GM12864 (cell line): ENCODE measurements at regions not wholly inside any gene's neighbourhood (a gene's known extent, or its start where the extent isn't known, plus 50 kb on each side); places are given as distances from the start of the nearest gene placed in this dataset.
"Not testable (repeated sequence)": the region's sequence is repeated elsewhere in the genome, so short reads cannot be mapped to it uniquely, and the experiment has no call there.

Experiments
- DNase-seq: peaks from one replicate; pipeline ENCODE4 v3.0.0-alpha.2; 2011; ENCODE audit warnings: low read depth
- H3K4me3 ChIP-seq: 2 replicates; pipeline ENCODE4 v1.5.1; 2011; ENCODE audit warnings: mild to moderate bottlenecking, low read depth, low read length, control low read depth
- CTCF ChIP-seq: IDR thresholded peaks from 2 replicates; pipeline ENCODE4 v1.5.1; 2011; ENCODE audit warnings: low read depth, mild to moderate bottlenecking, moderate library complexity, low read length, control low read depth, inconsistent platforms; ENCODE audit errors: missing control alignments

- no peak overlapping the region for H3K4me3 ChIP-seq
Measured at GRCh38 chr7:15143936-15144335, 241.4 kb upstream of the DGKB start.

GRCh38 chr7:15143121-15143520 is 240.6 kb upstream of the DGKB start:
- H3K4me3 ChIP-seq = no peak overlapping the region
- TF ChIP-seq CTCF = no peak
- DNase-seq = no peak

More at GRCh38 chr7:15143936-15144335, 241.4 kb upstream of the DGKB start:
- DNase-seq = no peak
- no peak for TF ChIP-seq CTCF

- TF ChIP-seq CTCF = no peak
- DNase-seq = no peak
- no peak overlapping the region for H3K4me3 ChIP-seq
Measured at GRCh38 chr7:15140431-15140830, 237.9 kb upstream of the DGKB start.

- TF ChIP-seq CTCF = no peak
- no peak for DNase-seq
- H3K4me3 ChIP-seq = no peak overlapping the region
Measured at GRCh38 chr7:15131661-15132060, 229.1 kb upstream of the DGKB start.

GRCh38 chr7:15130666-15131541 is 228.4 kb upstream of the DGKB start:
- H3K4me3 ChIP-seq = no peak overlapping the region
- DNase-seq = no peak
- TF ChIP-seq CTCF = no peak

- H3K4me3 ChIP-seq = no peak overlapping the region
- no peak for DNase-seq
- TF ChIP-seq CTCF = no peak
Measured at GRCh38 chr7:15128716-15129115, 226.2 kb upstream of the DGKB start.

GRCh38 chr7:15126653-15127052 is 224.1 kb upstream of the DGKB start:
- not testable (repeated sequence) for DNase-seq, H3K4me3 ChIP-seq
